Thyroid gland (tissue), 4 donors: ENCODE measurements at regions not wholly inside any gene's neighbourhood (a gene's known extent, or its start where the extent isn't known, plus 50 kb on each side); places are given as distances from the start of the nearest gene placed in this dataset.

Source experiments
- CTCF ChIP-seq, 6 experiments: fragments of 200-600 bp in 3 of 6; fragments of 450-650 bp in 3 of 6; sonication (generic) in 3 of 6; IDR thresholded peaks; one replicate each; pipeline ENCODE4 v1.5.1; 2016 to 2019; ENCODE audit warnings: antibody characterized with exemption in 6 of 6, mild to moderate bottlenecking in 2 of 6, inconsistent platforms in 1 of 6, moderate library complexity in 1 of 6
- POLR2A ChIP-seq, 2 donors: fragments of 450-650 bp; IDR thresholded peaks; one replicate each; pipeline ENCODE4 v1.6.1; 2017; ENCODE audit warnings: antibody characterized with exemption in 2 of 2, mild to moderate bottlenecking in 2 of 2, moderate library complexity in 1 of 2

GRCh38 chr6:3625149-3625979 is 126.1 kb downstream of the PXDC1 start:
- TF ChIP-seq POLR2A (IDR thresholded peaks at IDR 0.05) (no peak), CTCF (IDR thresholded peaks at IDR 0.05) (no peak)
